Fibroblast of skin of back (primary cell): ENCODE measurements at regions not wholly inside any gene's neighbourhood (a gene's known extent, or its start where the extent isn't known, plus 50 kb on each side); places are given as distances from the start of the nearest gene placed in this dataset.

Experiments
- DNase-seq: peaks from one replicate; pipeline ENCODE4 v3.0.0-alpha.2; 2013

DNA sequence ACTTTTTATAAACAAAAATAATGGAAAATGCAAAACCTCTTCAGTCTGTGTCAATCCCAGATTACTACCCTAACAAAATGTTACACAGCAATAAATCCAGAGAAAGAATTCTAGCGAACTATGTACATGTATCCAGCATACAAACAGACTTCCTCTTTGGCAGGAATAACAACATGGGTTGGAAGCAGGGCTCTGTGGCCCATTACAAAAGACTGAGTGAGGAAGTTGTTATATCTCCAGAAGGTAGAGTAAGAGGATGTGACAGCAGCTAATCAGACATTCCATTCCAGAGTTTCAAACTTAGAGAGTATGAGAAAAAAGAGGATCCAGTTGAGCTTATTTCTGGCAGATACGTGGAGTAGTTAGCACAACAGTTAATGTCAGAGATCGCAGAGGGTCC is 294.0 kb upstream of the PLSCR5 start:
- no peak for DNase-seq

DNA sequence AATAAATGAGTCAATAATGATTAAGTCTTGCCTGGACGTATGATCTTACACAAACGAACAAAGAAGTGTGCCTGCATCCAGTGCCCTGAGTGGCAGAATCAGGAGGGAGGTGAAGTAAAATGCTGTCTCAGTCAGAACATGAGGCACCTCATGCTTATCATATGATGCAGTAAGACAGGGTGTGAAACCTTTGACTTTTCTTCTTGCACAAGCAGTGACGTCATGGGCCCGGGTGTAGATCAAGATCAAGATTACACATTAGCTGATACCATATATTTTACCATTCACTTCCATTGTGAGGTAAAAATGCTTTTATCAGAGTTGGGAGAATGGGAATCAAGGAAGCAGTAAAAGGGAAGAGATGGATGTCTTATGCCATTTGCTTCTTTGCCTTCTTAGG is 291.6 kb upstream of the PLSCR5 start:
- no peak for DNase-seq

- peak; percentile 97 for DNase-seq
Measured at GRCh38 chr3:146895026-146895749, 290.0 kb upstream of the PLSCR5 start.

DNA sequence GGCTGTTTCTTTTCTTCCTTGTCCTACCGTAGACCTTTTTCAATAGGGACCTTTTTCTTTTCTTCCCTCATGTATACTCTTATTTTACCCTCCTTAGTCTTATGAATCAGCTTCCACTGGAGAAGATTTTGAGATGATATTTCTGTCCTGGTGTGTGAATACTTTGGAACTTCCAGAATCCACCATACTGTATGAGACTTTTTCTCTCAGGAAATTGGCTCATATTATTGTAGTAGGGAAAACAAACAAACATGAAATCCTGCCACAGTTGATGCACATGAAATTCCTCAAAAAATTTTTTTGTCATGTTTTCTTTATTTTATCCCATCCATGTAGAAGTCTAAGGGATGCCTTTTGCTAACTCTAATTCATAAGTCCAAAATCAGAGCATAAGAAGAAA is 289.3 kb upstream of the PLSCR5 start:
- DNase-seq: peak; percentile 83

DNA sequence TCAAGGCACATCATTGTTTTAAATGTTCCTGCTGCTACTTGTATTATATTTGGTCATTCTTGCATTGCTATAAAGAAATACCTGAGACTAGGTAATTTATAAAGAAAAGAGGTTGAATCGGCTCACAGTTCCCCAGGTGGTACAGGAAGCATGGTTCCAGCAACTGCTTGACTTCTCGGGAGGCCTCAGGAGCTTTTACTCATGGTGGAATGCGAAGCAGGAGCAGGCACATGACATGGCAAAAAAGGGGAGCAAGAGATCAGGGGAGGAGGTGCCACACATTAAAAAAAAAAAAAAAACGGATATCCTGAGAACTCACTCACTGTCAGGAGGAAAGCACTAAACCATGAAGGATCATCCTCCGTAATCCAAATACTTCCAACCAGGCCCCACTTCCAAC is 286.9 kb upstream of the PLSCR5 start:
- DNase-seq: no peak

- DNase-seq: no peak
Measured at GRCh38 chr3:146889626-146890025, 284.5 kb upstream of the PLSCR5 start.

- DNase-seq: no peak
Measured at GRCh38 chr3:146888176-146888575, 283.0 kb upstream of the PLSCR5 start.

DNA sequence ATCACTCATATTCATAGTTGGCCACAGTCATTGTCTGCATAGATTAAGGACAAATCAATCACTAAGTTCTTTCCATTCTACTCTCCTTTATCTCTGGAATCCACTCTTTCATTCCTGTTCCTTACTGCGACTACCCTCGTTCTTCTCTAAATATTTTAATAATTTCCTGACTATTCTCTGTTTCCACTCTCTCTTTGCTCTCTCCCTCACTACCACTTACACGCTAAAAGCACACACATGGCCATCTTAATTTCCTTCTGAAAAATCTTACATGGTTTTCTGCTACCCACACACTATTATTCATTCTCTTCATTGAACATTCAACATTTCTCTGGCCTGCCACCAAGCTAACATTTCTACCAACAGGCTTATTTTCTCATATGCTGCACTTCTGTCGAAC is 279.6 kb upstream of the PLSCR5 start:
- no peak for DNase-seq

- peak; percentile 34 for DNase-seq
Measured at GRCh38 chr3:146884296-146884695, 279.1 kb upstream of the PLSCR5 start.

DNA sequence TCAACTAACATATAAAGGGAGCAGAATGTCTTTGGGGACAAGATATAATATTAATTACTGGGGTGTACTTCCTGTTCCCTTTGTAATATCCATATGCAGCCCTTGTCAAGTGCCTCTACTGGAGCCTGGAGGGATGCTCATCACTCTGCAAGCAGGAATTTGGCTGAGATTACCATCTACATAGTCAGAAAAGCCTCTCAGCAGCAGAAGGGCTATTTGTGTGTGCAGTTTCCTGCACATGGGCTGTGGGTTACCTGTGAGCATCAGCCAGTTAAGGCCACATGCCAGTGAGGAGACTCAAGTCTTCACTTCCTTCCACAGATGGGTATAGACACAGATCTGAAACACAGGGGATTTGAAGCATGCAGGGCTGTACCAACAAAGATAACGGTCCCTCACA is 278.1 kb upstream of the PLSCR5 start:
- no peak for DNase-seq

DNA sequence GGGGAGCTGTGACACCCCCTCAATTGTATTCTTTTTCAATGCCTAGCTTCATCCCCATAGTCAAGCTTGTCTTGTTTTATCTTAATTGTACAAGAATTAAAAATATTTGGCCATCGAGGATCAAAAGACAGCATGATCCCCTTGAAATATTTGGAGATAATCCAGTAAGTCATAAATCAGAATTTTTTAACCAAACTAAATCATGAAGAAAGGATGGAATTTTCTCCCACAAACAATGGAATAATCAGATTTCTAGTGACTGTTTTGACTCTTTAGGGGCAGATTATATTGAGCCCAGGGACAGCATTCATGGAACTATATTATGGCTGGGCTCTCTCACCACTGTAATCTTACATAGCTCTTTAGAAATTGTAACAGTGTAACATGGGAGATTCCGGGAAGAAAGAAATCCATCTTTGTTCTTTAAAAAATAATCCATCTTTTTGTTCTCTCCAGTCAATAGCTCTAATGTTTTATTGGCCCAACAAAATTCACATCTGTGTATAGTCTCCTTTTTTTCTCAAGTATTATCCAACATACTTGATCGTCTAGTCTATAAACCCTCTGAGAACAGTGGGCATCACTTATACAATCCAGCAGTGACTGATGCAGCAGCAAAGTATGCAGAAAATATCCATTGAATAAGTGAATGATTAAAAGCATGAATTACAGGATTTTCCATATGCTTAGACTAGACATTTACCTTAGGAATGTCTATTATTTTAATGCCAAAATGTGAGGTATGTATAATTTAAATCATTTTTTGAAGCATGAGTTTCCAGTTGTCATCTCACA is 277.0 kb upstream of the PLSCR5 start:
- peak; percentile 49 for DNase-seq

DNA sequence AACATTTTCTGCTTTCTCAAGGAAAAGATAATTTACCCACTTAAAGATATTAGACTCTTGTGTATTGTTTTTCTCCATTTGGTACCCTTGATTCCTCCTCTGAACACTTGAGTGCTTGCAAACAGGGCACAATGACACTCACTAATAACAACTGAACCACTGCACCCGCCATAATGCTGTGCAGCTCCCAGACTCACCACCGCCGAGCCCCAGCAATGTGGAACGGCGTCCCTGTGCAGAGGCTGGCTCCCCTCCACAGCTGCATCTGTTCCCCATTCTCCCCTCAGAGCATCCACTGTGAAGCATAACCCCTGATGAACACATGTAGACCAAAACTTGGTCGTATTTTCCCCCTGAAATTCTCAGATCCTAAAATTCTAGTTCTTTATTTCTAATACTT is 276.2 kb upstream of the PLSCR5 start:
- no peak for DNase-seq

DNA sequence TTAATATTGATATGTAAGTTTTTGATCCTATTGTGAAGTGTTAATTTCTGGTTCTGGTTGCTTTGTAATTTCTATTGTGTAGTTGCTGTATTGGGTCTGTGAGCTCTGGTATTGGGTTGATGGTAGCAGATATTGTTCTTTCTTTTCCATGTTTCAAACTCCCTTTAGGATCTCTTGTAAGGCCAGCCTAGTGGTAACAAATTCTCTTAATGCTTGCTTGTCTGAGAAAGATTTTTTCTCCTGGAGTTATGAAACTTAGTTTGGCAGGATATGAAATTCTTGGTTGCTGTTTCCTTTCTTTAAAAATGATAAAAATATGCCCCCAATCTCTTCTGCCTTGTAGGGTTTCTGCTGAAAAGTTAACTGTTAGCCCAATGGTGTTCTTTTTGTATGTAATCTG is 268.6 kb upstream of the PLSCR5 start:
- no peak for DNase-seq

- DNase-seq: no peak
Measured at GRCh38 chr3:146865175-146865755, 260.1 kb upstream of the PLSCR5 start.

GRCh38 chr3:146861262-146861661 is 256.1 kb upstream of the PLSCR5 start:
- DNase-seq: no peak

DNA sequence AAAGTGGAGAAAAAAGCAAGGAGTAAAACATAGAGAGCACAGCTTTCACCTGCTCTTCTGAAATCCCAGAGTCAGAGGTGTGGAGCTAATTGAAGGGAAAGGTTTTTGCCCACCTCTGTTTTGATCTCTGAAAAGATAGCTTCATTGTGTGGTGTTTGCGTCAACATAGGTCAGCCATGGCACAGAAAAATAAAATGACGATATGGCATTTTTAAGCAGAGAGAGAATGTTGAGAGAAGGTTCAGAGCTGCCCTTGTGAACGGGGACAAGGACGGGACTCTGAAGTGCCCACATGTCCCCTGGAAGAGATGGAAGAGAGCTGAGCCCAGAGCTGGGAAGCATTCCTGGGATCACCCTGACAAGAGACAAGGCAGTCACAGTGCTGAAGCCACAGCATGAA is 249.4 kb upstream of the PLSCR5 start:
- no peak for DNase-seq

- DNase-seq: no peak
Measured at GRCh38 chr3:146851665-146852064, 246.5 kb upstream of the PLSCR5 start.

DNA sequence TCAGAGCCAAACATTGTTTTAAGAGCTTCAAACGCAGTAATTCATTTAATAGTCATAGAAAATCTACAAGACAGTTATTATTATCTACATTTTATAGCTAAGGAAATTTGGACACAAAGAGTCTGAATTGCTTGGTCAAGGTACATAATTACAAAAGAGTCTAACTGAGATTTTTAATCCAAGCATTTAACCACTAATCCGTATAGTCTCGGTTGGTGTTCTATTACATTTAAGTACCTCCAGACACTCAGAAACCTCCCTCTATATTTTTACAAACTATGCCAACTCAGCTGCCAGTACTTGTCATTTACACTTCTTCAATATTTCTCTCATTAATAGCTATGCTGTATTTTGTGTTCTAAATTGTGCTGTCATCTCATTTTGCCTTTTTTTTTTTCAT is 240.2 kb upstream of the PLSCR5 start:
- no peak for DNase-seq

DNA sequence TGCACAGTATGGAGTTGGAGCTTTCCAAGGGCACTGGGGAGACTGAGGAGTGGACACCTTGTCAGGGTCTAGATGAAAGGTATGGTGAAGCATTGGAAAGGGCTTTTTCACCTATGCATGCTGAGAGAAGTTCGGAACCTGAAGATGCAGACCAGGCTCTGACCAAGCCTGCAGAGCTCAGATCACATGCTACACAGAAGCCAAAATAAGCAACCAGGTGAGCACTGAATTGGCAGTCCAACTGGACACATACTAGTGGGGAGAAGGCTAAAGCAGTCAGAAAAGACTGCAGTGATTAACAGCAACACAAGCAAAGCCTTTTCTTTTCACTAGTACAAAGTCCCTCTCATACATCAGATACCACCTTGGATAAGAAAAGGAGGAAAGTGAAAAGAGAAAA is 238.3 kb upstream of the PLSCR5 start:
- no peak for DNase-seq

GRCh38 chr3:146839727-146840375 is 234.7 kb upstream of the PLSCR5 start:
- no peak for DNase-seq

DNA sequence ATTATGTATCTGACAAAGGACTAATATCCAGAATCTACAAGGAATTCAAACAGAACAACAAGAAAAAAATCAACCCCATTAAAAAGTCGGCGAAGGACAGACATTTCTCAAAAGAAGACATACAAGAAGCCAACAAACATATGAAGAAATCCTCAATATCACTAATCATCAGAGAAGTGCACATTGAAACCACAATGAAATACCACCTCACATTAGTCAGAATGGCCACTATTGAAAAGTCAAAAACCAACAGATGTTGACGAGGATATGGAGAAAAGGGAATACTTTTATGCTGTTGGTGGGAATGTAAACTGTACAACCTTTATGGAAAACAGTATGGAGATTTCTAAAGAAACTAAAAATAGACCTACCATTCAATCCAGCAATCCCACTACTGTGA is 233.1 kb upstream of the PLSCR5 start:
- DNase-seq: peak; percentile 30

- DNase-seq: peak; percentile 32
Measured at GRCh38 chr3:146834917-146835316, 229.8 kb upstream of the PLSCR5 start.

GRCh38 chr3:146832857-146833458 is 227.8 kb upstream of the PLSCR5 start:
- DNase-seq: no peak
